GM19240 (cell line): ENCODE measurements at regions not wholly inside any gene's neighbourhood (a gene's known extent, or its start where the extent isn't known, plus 50 kb on each side); places are given as distances from the start of the nearest gene placed in this dataset.

Experiments
- DNase-seq: peaks from one replicate; pipeline ENCODE4 v3.0.0; 2011; ENCODE audit warnings: low spot score; ENCODE audit not compliant: insufficient read length

GRCh38 chr12:108075561-108075960 is 53.5 kb upstream of the WSCD2 start:
- DNase-seq: no peak

DNA sequence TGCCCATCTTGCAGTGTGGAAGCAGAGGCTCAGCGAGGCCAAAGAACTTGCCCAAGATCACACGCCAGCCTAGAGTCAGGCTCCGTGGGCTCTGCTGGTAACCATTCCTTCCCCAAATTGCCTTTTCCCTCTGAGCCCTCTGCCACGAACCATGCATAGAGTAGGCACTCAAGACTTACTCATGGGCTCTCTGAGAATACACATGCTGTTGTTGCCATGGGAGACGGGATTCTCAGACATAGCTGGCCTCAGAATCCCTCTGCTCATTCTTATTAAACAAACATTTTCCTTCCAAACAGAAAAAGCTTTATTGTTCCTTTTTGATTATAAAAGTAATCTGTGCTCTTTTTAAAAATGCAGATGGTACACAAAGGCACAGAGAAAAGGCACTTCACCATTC is 52.5 kb upstream of the WSCD2 start:
- DNase-seq: no peak

GRCh38 chr12:108078428-108078827 is 50.7 kb upstream of the WSCD2 start:
- DNase-seq: no peak
